ENCODE measurements at regions not wholly inside any gene's neighbourhood (a gene's known extent, or its start where the extent isn't known, plus 50 kb on each side); places are given as distances from the start of the nearest gene placed in this dataset.

GRCh38 chr5:164048359-164048926, 543.0 kb downstream of the MAT2B start:
- no peak for DNase-seq

GRCh38 chr5:164051745-164052144, 546.3 kb downstream of the MAT2B start:
- no peak for DNase-seq

GRCh38 chr5:164052536-164053093, 547.2 kb downstream of the MAT2B start:
- no peak for DNase-seq

GRCh38 chr5:164053123-164053522, 547.7 kb downstream of the MAT2B start:
- no peak for DNase-seq

- no peak for DNase-seq
These were observed 549.0 kb downstream of the MAT2B start for GRCh38 chr5:164054461-164054860.

GRCh38 chr5:164057121-164057520, 551.7 kb downstream of the MAT2B start:
- DNase-seq, result no peak

- no peak for DNase-seq
These were observed 553.2 kb downstream of the MAT2B start for GRCh38 chr5:164058621-164059020.

- DNase-seq, result no peak
These were observed 554.1 kb downstream of the MAT2B start for GRCh38 chr5:164059471-164059870.

GRCh38 chr5:164060786-164061355, 555.5 kb downstream of the MAT2B start:
- no peak for DNase-seq

- no peak for DNase-seq
These were observed 556.9 kb downstream of the MAT2B start for GRCh38 chr5:164062304-164062703.

- no peak for DNase-seq
These were observed 559.8 kb downstream of the MAT2B start for GRCh38 chr5:164065266-164065665.

GRCh38 chr5:164071671-164072070, 566.3 kb downstream of the MAT2B start:
- no peak for DNase-seq

- DNase-seq, result no peak
These were observed 567.7 kb downstream of the MAT2B start for GRCh38 chr5:164073081-164073480.

GRCh38 chr5:164076556-164076955, 571.1 kb downstream of the MAT2B start:
- no peak for DNase-seq

- DNase-seq, result no peak
These were observed 584.9 kb downstream of the MAT2B start for GRCh38 chr5:164090358-164090757.

- no peak for DNase-seq
These were observed 586.4 kb downstream of the MAT2B start for GRCh38 chr5:164091836-164092235.

GRCh38 chr5:164094291-164094690, 588.9 kb downstream of the MAT2B start:
- no peak for DNase-seq

- no peak for DNase-seq
These were observed 592.3 kb downstream of the MAT2B start for GRCh38 chr5:164097749-164098148.

- no peak for DNase-seq
These were observed 593.1 kb downstream of the MAT2B start for GRCh38 chr5:164098531-164098930.

- DNase-seq, result no peak
These were observed 593.6 kb downstream of the MAT2B start for GRCh38 chr5:164098979-164099378.

- DNase-seq, result no peak
These were observed 610.0 kb downstream of the MAT2B start for GRCh38 chr5:164115420-164115819.

- DNase-seq, result no peak
These were observed 614.5 kb downstream of the MAT2B start for GRCh38 chr5:164119806-164120447.

GRCh38 chr5:164127527-164127926, 622.1 kb downstream of the MAT2B start:
- DNase-seq, result no peak

- DNase-seq, result no peak
These were observed 626.9 kb downstream of the MAT2B start for GRCh38 chr5:164132358-164132757.

All from activated CD8-positive, alpha-beta memory T cell treated with anti-CD3 and anti-CD28 coated beads, Interleukin-2, amount 50 U/mL, for 4 hours (primary cell).